ENCODE measurements at regions not wholly inside any gene's neighbourhood (a gene's known extent, or its start where the extent isn't known, plus 50 kb on each side); places are given as distances from the start of the nearest gene placed in this dataset.

DNA sequence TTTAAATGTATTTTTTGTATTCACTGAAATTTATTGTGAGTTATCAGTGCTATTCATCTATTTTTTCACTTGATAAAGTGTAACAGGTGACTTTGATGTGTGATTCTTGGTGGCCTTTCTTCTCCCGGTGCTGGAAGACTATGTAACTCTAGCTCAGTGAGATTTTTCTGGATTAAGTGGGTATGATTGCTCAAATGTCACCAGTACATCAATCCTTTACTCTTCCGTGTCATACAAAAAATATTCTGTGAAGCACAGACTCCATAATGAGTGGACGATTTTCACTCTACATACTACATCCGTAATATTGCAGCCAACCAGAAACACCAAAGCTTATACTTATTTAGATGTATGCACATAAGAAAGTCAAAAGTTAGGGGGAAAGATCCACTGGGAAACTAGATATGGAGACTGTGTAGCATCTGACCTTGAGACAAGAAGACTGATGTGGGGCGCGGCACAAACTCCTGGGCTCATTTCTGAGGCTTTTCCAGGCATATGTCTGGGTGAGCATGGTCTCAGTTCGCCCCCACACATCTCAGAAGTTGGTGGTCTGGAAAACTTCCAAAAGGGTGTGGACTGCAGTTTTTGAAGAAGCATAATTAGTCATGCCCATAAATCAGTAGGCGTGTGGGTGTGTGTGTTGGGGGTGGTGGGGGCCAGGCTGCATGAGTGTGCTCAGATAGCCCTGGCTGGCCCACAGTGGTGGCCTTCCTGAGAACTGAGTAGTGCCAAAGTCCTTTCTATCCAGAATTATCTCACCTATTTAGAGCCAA is 53.9 kb upstream of the TENM3 start:
- TF ChIP-seq, protein P1, sequence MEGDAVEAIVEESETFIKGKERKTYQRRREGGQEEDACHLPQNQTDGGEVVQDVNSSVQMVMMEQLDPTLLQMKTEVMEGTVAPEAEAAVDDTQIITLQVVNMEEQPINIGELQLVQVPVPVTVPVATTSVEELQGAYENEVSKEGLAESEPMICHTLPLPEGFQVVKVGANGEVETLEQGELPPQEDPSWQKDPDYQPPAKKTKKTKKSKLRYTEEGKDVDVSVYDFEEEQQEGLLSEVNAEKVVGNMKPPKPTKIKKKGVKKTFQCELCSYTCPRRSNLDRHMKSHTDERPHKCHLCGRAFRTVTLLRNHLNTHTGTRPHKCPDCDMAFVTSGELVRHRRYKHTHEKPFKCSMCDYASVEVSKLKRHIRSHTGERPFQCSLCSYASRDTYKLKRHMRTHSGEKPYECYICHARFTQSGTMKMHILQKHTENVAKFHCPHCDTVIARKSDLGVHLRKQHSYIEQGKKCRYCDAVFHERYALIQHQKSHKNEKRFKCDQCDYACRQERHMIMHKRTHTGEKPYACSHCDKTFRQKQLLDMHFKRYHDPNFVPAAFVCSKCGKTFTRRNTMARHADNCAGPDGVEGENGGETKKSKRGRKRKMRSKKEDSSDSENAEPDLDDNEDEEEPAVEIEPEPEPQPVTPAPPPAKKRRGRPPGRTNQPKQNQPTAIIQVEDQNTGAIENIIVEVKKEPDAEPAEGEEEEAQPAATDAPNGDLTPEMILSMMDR (conservative IDR thresholded peaks at IDR 0.05), result no peak
- TF ChIP-seq ZFX (IDR thresholded peaks at IDR 0.05), result no peak

All from C4-2B (cell line).